ENCODE measurements at regions not wholly inside any gene's neighbourhood (a gene's known extent, or its start where the extent isn't known, plus 50 kb on each side); places are given as distances from the start of the nearest gene placed in this dataset.
"Not testable (repeated sequence)": the region's sequence is repeated elsewhere in the genome, so short reads cannot be mapped to it uniquely, and the experiment has no call there.

GRCh38 chr6:153984811-153985210, 54.2 kb upstream of the OPRM1 start:
- DNase-seq (ENCODE audit: extremely low spot score) = no peak
- ChIA-PET CTCF (no interaction called here), POLR2A (no interaction called here)
- TF ChIP-seq BHLHE40 (IDR thresholded peaks at IDR 0.05; ENCODE audit: borderline replicate concordance) (no peak), CTBP1 (IDR thresholded peaks at IDR 0.05; ENCODE audit: borderline replicate concordance) (no peak), NFRKB (IDR thresholded peaks at IDR 0.05) (no peak), TARDBP (IDR thresholded peaks at IDR 0.05) (no peak), FOXM1 (IDR thresholded peaks at IDR 0.05; ENCODE audit: borderline replicate concordance) (no peak), FOXK2 (IDR thresholded peaks at IDR 0.05) (no peak), ARNT (IDR thresholded peaks at IDR 0.05) (no peak), LEF1 (IDR thresholded peaks at IDR 0.05; ENCODE audit: borderline replicate concordance) (no peak), SP1 (IDR thresholded peaks at IDR 0.05) (no peak), SUZ12 (IDR thresholded peaks at IDR 0.05) (no peak), FOXA1 (IDR thresholded peaks at IDR 0.05) (no peak)

- CTCF ChIA-PET = no interaction called here
- no peak for TF ChIP-seq TARDBP (IDR thresholded peaks at IDR 0.05)
- TF ChIP-seq L3MBTL2 (conservative IDR thresholded peaks at IDR 0.05) = no peak
- no peak for TF ChIP-seq ZNF384 (IDR thresholded peaks at IDR 0.05)
- TF ChIP-seq SUZ12 (IDR thresholded peaks at IDR 0.05) = no peak
- no peak for TF ChIP-seq NFRKB (IDR thresholded peaks at IDR 0.05)
- no peak for TF ChIP-seq PKNOX1 (IDR thresholded peaks at IDR 0.05)
- TF ChIP-seq FOXA1 (IDR thresholded peaks at IDR 0.05) = no peak
- no peak for TF ChIP-seq ELF4 (IDR thresholded peaks at IDR 0.05)
- TF ChIP-seq HDGF (IDR thresholded peaks at IDR 0.05; ENCODE audit: borderline replicate concordance) = no peak
- no peak for TF ChIP-seq SP1 (IDR thresholded peaks at IDR 0.05)
- TF ChIP-seq ARNT (IDR thresholded peaks at IDR 0.05) = no peak
- no peak for TF ChIP-seq LEF1 (IDR thresholded peaks at IDR 0.05; ENCODE audit: borderline replicate concordance)
- no peak for TF ChIP-seq CTBP1 (IDR thresholded peaks at IDR 0.05; ENCODE audit: borderline replicate concordance)
- no peak for TF ChIP-seq FOXM1 (IDR thresholded peaks at IDR 0.05; ENCODE audit: borderline replicate concordance)
- TF ChIP-seq BHLHE40 (IDR thresholded peaks at IDR 0.05; ENCODE audit: borderline replicate concordance) = no peak
- TF ChIP-seq FOXK2 (IDR thresholded peaks at IDR 0.05) = no peak
- POLR2A ChIA-PET = no interaction called here
- no peak for DNase-seq (ENCODE audit: extremely low spot score)
Measured at GRCh38 chr6:153980171-153980570, 58.9 kb upstream of the OPRM1 start.

- peak; percentile 33; the same call in 1 of the 2 replicates for TF ChIP-seq L3MBTL2 (conservative IDR thresholded peaks at IDR 0.05)
- CTCF ChIA-PET; DNase-seq (ENCODE audit: extremely low spot score); POLR2A ChIA-PET: not testable (repeated sequence)
Measured at GRCh38 chr6:153978911-153979548, 60.0 kb upstream of the OPRM1 start.

GRCh38 chr6:153976921-153977693, 61.9 kb upstream of the OPRM1 start:
- DNase-seq (ENCODE audit: extremely low spot score) = no peak
- ChIA-PET CTCF (no interaction called here), POLR2A (no interaction called here)
- TF ChIP-seq HDGF (IDR thresholded peaks at IDR 0.05; ENCODE audit: borderline replicate concordance) = no peak
- TF ChIP-seq FOXA1 (IDR thresholded peaks at IDR 0.05) = no peak
- TF ChIP-seq LEF1 (IDR thresholded peaks at IDR 0.05; ENCODE audit: borderline replicate concordance) = no peak
- no peak for TF ChIP-seq FOXK2 (IDR thresholded peaks at IDR 0.05)
- TF ChIP-seq PKNOX1 (IDR thresholded peaks at IDR 0.05) = no peak
- no peak for TF ChIP-seq TARDBP (IDR thresholded peaks at IDR 0.05)
- no peak for TF ChIP-seq SUZ12 (IDR thresholded peaks at IDR 0.05)
- TF ChIP-seq CTBP1 (IDR thresholded peaks at IDR 0.05; ENCODE audit: borderline replicate concordance) = no peak
- TF ChIP-seq ZNF384 (IDR thresholded peaks at IDR 0.05) = no peak
- no peak for TF ChIP-seq FOXM1 (IDR thresholded peaks at IDR 0.05; ENCODE audit: borderline replicate concordance)
- TF ChIP-seq ELF4 (IDR thresholded peaks at IDR 0.05) = no peak
- no peak for TF ChIP-seq NFRKB (IDR thresholded peaks at IDR 0.05)
- no peak for TF ChIP-seq L3MBTL2 (conservative IDR thresholded peaks at IDR 0.05)
- no peak for TF ChIP-seq SP1 (IDR thresholded peaks at IDR 0.05)
- TF ChIP-seq ARNT (IDR thresholded peaks at IDR 0.05) = no peak
- no peak for TF ChIP-seq BHLHE40 (IDR thresholded peaks at IDR 0.05; ENCODE audit: borderline replicate concordance)

GRCh38 chr6:153966001-153966400, 73.0 kb upstream of the OPRM1 start:
- no peak for DNase-seq (ENCODE audit: extremely low spot score)
- ChIA-PET CTCF (no interaction called here), POLR2A (no interaction called here)
- no peak for TF ChIP-seq ARNT (IDR thresholded peaks at IDR 0.05)
- no peak for TF ChIP-seq TARDBP (IDR thresholded peaks at IDR 0.05)
- no peak for TF ChIP-seq PKNOX1 (IDR thresholded peaks at IDR 0.05)

GRCh38 chr6:153963352-153963751, 75.7 kb upstream of the OPRM1 start:
- POLR2A ChIA-PET = no interaction called here
- TF ChIP-seq LEF1 (IDR thresholded peaks at IDR 0.05; ENCODE audit: borderline replicate concordance) = no peak
- TF ChIP-seq ZNF384 (IDR thresholded peaks at IDR 0.05) = peak; percentile 67; the same call in 1 of the 2 replicates
- TF ChIP-seq L3MBTL2 (conservative IDR thresholded peaks at IDR 0.05) = no peak
- TF ChIP-seq HDGF (IDR thresholded peaks at IDR 0.05; ENCODE audit: borderline replicate concordance) = no peak
- no peak for TF ChIP-seq BHLHE40 (IDR thresholded peaks at IDR 0.05; ENCODE audit: borderline replicate concordance)
- no peak for TF ChIP-seq SUZ12 (IDR thresholded peaks at IDR 0.05)
- no peak for TF ChIP-seq NFRKB (IDR thresholded peaks at IDR 0.05)
- DNase-seq (ENCODE audit: extremely low spot score) = no peak
- CTCF ChIA-PET = interaction anchor here (0.7 kb wide), 1 partner anchor 809 kb away, joined by 3 read pairs; no protein-coding TSS in a partner anchor

All from HEK293T (cell line).